HG03442 (cell line): ENCODE measurements at regions not wholly inside any gene's neighbourhood (a gene's known extent, or its start where the extent isn't known, plus 50 kb on each side); places are given as distances from the start of the nearest gene placed in this dataset.
"Not testable (repeated sequence)": the region's sequence is repeated elsewhere in the genome, so short reads cannot be mapped to it uniquely, and the experiment has no call there.

Experiments used
- ATAC-seq: cut with Tn5 transposase; IDR thresholded peaks from one replicate; pipeline ENCODE4 v1.9.1; 2021; ENCODE audit warnings: mild to moderate bottlenecking, moderate library complexity; ENCODE audit not compliant: unreplicated experiment

DNA sequence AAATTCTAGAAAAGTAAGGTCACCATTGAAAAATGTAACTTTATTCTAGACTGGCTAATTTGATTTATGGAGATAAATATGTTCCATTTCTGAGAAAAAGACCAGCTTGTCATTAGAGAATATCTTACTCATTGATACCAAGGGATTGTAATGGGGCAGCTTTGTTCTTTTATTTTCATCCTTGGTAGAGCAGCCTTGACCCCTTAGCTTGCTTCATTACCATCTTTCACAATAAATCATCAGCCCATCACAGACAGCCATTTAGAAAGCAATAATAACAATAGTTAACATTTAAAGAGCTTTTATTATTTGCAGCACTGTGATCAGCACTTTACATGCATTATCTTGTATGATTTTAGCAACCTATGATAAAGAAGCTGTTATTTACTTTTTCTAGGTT, 253.6 kb downstream of the C3orf38 start:
- ATAC-seq: no peak

DNA sequence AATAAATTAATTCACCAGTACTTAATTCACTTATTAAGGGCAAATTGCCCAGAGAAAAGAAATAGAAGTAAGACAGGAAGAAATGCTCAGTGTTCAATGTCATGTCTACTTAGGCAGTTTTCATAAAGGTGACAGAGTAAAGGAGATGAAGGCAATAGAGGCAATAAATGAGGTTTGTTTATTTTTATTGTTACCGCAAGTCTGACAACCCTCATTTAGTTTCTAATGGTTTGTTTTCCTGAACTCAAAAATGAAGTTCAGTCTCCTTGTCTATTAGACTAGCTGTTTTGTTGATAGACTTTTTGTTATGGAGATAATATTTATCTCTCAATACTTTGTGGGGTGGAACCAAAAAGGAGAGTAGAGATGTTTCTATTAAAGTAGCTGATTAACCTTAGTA, 258.3 kb downstream of the C3orf38 start:
- ATAC-seq: no peak

DNA sequence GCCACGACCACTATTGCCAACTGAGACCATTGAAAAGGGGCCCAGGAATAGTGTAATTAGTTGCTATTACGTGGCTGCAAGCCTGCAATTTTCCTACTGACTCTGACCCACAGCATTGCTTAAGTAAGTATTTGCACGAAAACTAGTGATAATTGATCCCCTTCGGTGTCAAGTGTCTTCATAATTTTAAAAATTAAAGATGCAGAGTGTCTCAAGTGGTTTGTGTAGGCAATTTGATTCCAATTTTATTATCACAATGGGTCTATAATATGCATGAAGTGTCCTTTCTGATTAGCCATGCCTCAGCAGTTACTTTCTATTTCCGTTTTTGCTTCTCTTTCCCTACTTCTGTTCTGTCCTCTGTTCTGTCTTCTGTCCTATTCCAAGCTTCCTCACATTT, 259.2 kb downstream of the C3orf38 start:
- no peak for ATAC-seq

DNA sequence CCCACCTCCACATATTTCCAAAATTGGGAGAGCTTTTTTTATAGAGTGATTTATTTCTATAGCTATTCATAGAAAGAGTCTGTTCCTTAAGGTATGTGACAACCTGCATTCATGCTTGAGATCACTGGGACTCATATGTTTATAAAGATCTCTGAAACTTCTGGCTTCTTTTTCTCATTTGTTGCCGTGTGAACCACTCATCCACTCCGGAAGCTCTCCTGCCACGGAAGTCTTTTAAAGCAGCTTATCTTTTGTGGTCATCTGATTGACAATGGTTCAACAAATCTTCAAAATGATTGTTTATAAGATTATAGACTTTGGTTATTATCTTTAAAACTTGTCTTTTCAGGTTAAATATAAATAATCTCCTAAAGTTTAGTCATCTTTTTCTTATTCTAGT, 260.5 kb downstream of the C3orf38 start:
- no peak for ATAC-seq

DNA sequence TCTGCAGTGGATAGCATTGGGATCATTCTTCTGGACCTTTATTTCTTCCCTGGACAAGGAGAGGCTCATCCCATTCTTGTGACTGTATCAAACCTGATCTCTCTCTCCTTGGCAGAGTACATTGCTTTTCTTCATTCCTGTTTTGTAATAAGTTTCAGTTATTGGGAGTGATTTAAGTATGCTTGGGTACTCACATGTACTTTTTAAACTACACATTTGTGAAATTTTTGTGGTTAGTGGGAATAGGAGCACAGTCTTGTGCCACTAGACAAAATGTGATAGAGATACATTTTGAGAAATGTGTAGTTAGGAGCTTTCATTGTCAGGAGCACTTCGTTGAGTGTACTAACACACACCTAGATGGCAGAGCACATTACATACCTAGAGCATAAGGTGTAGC, 262.6 kb downstream of the C3orf38 start:
- ATAC-seq: no peak

DNA sequence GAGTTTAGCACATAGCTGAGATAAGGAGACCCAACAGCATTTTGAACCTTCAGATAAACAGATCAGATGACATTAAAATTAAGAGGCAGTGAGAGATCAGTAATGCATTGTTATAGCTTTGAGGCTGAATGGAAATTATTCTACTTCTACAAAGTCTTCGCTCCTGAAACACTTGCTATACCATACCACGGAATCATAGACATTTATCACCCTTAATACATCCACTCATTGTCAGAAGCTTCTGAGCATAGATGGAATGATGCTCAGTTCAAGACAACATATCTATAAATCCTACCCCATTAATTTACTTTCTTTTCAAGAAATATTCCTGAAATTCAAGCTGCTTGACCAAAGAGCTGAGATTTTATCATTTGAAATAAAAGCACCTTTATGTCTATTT, 266.7 kb downstream of the C3orf38 start:
- ATAC-seq: no peak

DNA sequence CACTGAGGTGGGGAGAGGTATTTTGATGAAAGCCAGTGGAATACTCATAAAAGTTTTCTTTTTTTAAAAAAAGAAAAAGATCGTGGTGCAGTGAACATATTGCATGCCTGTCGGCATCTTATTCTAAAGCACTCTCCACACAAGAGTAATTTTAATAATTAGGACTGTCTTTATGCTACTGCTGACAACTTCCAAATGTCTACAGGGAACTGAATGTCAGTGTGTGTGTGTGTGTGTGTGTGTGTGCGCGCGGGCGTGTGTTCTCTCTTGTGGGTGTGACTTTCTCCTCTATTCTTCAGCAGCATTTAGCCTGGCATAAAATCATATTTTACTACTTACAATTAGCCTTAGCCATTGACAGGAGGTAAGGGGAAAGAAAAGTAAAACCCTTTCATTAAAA, 268.5 kb downstream of the C3orf38 start:
- no peak for ATAC-seq

DNA sequence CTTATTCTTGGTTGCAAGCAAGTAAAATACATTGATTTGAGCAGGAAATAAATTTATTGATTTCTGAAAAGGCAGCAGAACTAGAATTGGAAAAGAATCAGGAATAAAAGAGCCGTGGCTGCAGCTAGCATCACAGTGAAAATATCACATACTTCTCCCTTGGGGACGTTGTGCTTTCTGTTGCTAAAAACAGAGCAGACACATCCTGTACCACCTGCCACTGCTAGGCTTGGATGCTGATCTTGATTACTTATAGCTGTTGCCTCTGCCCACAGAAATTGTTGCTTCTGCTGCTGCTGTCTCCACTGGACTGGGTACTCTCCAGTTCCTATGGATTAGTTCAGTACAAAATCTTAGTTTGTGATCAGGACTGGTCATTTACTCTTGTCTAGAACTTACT, 283.8 kb downstream of the C3orf38 start:
- ATAC-seq: peak; percentile 97

DNA sequence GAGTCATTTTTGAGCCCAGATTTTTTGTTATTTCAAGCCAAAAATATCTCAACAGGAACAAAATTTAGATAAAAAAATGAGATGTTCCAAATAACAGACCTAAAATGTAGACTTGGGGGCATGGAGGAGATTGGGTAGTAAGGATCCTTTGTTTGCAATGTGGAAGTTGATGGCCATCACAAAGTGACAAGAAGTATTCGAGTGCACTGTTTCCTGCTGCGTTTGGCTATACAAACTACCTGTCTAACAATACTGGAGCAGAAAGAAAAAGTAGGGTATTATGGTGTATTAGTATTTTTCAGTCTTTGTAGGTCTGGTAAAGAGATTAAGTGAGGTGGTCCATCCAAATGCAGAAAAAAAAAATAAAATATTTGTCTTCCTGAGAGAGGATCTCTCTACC, 284.2 kb downstream of the C3orf38 start:
- no peak for ATAC-seq

DNA sequence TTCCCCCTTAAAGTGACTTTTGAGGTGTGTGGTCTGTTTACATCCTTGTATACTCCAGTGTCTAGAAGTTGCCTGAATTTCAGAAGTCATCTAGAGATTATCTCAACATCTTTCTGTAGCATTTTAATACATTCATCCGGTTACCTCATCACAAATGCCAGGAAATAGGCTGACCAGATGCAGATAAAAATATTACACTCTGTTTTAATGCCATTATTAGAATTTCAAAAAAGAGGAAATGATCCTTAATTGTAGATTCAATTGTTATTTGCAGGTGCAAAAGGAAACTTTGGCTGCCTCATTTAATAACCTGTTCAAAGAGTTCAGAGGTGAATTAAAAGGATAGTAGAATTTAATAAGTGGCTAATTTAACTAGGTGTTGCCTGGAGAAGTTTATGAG, 290.9 kb downstream of the C3orf38 start:
- peak; percentile 57 for ATAC-seq

DNA sequence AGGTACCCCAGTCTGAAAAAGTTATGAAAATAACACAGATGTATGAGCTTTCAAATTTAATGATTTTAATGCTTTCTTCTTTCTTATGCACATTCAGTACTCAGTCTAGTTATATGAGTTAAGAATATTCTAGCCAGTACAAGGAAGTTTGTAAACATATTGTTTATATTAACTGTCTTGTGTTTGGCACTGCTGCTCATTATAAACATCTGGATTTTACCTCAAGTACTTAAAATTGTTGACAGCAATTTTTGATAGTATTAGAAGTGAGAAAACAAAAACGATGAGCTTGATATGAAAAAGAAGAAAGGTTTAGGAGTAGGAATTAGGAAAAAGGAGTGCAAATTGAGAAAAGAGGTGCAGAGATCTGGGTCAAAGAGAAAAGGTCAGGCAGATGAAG, 293.3 kb downstream of the C3orf38 start:
- ATAC-seq: no peak

DNA sequence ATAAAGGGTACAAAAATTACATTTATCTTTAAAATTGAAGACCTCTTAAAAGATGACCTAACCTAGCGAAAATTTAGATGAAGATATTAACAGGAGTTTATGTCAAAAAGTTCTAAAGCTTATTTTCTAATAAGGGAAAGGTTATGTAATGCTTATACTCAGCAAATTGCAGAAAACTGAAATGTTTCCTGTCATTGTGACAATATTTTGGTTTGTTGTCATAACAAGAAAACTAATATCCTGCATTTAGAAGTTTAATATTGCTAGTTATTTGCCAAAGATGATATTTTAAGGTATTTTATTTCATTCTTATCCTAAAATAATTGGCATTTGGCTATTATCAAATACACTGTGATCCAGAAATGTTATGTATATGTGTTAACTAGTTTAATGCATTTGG, 294.5 kb downstream of the C3orf38 start:
- ATAC-seq: no peak

DNA sequence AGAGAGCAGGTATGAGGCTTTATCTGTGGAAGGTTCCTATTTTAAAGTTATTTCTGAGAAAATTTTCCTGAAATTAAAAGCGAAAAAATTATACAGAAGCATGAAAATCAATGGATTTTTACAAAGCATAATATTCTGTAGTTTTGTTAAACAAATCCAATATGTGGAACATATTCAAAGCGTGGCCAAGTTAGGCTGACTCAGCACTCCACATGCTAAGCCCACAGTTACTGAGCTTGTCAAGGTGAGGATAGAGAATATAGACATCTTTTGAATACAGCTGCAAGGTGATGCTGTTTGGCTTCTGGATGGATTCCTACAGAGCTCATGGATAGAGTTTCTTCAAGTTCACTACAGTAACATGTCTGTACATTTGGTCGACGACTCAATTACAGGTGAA, 302.5 kb downstream of the C3orf38 start:
- no peak for ATAC-seq

DNA sequence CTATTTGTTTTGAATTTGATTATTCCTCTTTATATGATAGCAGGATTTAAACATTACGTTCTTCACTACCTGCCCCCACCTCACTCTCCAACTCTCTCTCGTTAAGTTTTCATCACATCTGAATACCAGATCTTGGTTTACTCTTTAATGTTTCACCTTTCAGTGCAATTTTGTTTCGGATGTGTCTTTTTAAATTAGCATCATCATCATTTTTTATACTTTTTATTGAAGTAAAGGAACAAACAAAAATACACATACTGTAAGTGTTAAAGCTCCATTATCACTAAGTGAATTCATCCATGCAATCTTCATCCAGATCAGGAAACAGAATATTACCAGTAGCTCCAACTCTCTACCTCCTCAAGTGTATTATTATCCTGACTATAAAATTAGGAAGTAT, 310.6 kb downstream of the C3orf38 start:
- no peak for ATAC-seq

DNA sequence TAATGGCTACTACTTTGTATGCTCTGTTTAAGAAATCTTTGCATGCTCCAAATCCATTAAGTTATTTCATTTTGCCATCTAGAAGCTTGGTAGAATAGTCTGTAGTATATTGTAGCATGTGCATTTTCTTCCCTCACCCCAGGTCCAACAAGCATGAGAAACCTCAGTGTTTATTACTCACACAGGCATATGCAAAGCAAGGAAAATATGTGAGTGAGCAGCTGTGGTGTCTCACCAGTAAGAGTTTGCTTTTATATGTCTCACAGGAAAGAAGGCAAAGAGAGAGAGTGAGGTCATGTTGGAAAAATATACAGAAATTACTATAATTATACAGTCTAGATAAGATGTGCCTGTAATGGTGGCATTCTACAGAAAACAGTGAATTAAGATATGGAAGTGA, 312.5 kb downstream of the C3orf38 start:
- ATAC-seq: no peak

DNA sequence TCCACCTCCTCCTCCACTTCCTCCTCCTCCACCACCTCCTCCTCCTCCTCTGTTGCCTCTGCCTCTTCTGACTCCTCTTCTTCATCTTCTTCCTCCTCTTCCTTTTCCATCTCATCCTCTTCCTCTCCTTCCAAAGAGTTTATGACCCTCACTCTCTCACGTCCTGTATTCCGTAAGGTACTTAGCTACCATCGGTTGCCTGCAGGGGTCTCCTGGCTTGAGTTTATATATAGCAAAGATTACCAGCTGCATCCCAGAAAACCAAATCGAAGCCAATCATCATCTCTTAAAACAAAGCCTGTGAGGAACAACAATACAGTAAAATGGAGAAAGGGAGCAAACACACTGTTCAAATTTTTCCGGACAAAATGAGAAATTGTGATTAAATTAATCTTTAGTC, 317.4 kb downstream of the C3orf38 start:
- no peak for ATAC-seq

DNA sequence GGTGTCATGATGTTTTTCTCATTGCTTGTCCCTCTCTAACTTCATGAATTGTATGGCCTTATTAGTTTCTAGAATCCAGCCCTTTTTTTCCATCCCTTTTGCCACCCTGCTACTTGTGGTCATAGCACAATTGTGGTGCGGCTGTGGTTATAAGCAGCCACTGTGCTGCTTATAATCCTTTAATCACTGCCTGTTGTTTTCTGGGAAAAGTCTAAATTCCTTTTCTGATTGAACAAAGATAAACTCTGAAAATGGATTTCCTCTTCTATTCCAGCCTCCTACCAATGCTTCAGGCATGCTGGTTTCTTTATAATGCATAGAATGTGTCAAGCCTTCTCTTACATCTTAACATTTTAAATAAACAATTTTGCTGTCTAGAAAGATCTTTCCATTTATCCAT, 319.5 kb downstream of the C3orf38 start:
- ATAC-seq: no peak

DNA sequence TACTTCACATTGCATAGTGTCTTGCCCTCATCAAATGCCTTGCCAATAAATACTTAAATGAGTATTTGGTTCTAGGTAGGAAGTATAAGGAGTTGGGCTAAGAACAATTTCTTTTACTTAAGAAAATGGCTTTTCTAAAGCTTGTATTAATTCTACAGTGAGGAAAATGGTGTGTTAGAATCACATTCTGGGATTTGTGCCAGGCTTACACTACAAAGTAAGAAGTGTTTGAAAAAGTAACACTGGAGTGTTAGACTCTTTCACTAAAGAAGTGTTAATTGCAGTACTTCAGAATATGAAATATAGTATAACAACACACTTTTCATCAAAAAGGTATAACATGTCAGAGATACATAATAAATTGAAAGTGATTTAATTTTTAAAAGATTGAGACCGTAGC, 328.7 kb downstream of the C3orf38 start:
- ATAC-seq: no peak

DNA sequence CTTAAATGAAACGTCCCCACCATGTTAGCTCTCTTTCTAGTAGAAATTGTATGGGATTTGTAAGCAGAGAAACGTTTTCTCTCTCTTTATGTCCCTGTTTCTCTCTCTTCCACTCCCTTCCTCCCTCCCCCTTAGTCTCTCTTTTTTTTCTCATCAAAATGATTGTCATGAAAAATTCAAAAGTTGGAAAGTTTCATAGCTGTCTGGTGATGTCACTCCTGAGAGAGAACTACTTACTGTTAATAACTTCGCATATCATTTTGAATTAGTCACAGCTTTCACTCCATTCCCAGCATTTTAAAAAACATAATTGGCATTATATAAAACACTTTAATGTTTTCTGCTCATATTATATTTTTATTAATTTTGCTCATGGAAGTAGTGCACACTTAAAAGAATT, 331.1 kb downstream of the C3orf38 start:
- no peak for ATAC-seq

DNA sequence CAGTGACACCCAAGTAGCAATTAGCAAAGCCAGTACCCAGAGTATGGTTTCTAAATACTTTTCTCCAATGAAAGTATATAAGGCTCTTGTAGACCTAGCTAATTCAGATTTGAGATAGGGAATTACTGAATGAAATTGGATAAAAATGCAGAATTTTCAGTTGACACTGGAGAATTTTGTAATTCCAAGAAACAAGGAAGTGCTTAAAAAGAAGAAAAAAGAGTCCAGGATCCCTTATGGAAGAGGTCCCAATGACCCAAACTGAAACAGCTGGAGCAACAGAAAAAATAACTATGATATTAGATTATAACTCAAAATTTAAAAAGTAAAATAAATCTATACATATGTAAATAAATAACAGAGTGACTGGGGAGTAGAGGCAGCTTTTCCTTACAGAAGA, 335.2 kb downstream of the C3orf38 start:
- no peak for ATAC-seq

DNA sequence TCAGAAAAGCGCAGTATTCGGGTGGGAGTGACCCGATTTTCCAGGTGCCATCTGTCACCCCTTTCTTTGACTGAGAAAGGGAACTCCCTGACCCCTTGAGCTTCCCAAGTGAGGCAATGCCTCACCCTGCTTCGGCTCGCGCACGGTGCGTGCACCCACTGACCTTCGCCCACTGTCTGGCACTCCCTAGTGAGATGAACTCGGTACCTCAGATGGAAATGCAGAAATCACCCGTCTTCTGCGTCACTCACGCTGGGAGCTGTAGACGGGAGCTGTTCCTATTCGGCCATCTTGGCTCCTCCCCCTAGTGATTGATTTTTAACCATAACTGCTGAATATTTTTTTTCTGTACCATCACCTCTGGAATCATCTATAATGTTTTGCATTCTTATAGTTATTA, 359.1 kb downstream of the C3orf38 start:
- not testable (repeated sequence) for ATAC-seq

DNA sequence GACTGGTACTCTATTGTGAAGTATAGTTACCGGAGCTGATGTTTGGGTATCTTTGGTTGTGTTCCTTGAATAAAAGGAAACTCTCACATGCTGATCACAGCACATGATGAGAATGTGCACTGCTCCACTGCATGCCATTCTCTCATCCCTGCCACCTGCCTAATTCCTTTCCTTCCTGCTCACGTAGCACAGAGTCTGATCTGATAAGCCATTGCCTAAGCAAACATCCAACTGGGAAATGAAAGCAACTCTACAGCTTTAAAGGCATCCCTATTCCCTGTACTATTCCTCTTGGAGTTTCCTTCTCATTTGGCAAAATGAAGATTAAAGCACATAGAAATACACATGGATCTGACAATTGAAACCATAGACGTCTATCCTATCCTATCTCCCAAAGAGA, 359.8 kb downstream of the C3orf38 start:
- no peak for ATAC-seq

DNA sequence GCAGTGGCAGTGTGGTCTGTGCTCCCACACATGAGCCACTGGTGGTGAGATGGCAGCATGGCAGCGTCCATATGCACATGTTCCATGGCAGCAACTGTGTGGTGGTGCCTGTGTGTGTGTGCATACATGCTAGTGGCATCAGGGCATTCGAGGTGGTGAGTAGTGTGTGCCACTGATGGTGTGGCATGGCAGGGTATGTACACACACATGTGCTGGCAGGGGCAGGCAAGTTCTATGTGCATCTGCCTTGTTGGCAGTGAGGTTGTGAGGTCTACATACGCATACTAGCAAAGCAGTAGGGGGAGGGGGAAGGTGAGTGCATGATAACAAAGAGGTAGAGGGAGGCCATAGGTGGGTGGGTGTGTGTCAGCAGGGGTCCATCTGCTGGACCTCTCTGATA, 378.7 kb downstream of the C3orf38 start:
- ATAC-seq: no peak

DNA sequence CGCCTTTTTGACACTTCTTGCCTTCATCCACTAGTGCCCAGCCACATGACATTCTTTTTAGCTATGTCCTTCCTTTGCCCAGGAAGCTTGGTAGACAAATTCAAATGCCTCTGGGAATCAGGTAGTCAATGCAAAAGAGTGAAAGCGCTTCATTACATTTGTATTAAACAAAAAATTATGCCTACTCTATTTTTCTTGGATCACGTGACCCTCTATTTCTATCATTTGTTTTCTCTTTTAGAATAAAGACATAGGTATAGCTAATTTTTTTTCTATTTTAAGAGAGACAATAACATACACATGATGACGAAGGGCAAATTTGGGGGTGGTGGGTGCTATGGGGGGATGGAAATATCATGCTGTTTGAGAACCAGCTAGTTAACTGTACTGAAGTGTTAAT, 384.8 kb downstream of the C3orf38 start:
- ATAC-seq: no peak
